Gastroesophageal sphincter (tissue), 4 donors: ENCODE measurements at regions not wholly inside any gene's neighbourhood (a gene's known extent, or its start where the extent isn't known, plus 50 kb on each side); places are given as distances from the start of the nearest gene placed in this dataset.

Source experiments
- ATAC-seq: fragments of 150-250 bp; one replicate; pipeline ENCODE4 v1.9.1; 2016; ENCODE audit warnings: mild to moderate bottlenecking, moderate library complexity
- H3K27ac ChIP-seq, 4 donors: fragments of 200-600 bp; sonication (generic) in 3 of 4; 1 replicate in 3 of 4; 2 replicates in 1 of 4; pipeline ENCODE4 v1.5.1; 2016 to 2019
- H3K27me3 ChIP-seq: fragments of 200-600 bp; sonication (generic); one replicate; pipeline ENCODE4 v1.5.1; 2019
- H3K36me3 ChIP-seq, 2 donors: fragments of 200-600 bp; sonication (generic); one replicate each; pipeline ENCODE4 v1.5.1; 2019; ENCODE audit warnings: control low read depth in 1 of 2
- H3K4me1 ChIP-seq, 3 donors: fragments of 200-600 bp; sonication (generic); 1 replicate in 2 of 3; 2 replicates in 1 of 3; pipeline ENCODE4 v1.5.1; 2016 to 2019; ENCODE audit warnings: control low read depth in 2 of 3
- H3K4me3 ChIP-seq, 2 donors: fragments of 200-600 bp; sonication (generic); one replicate each; pipeline ENCODE4 v1.5.1; 2019; ENCODE audit warnings: mild to moderate bottlenecking in 1 of 2, moderate library complexity in 1 of 2
- H3K9me3 ChIP-seq, 3 donors: fragments of 200-600 bp; sonication (generic); one replicate each; pipeline ENCODE4 v1.5.1; 2017 to 2019; ENCODE audit warnings: control low read depth in 2 of 3
- CTCF ChIP-seq, 4 experiments: fragments of 200-600 bp in 2 of 4; fragments of 450-650 bp in 2 of 4; sonication (generic) in 1 of 4; IDR thresholded peaks; one replicate each; pipeline ENCODE4 v1.5.1; 2017 to 2019; ENCODE audit warnings: antibody characterized with exemption in 4 of 4, mild to moderate bottlenecking in 2 of 4, moderate library complexity in 2 of 4
- EP300 ChIP-seq: sonication (generic); formaldehyde crosslinking; IDR thresholded peaks from one replicate; pipeline ENCODE4 v1.6.1; 2017; ENCODE audit warnings: antibody characterized with exemption, mild to moderate bottlenecking
- POLR2A ChIP-seq, 2 donors: fragments of 450-650 bp; IDR thresholded peaks; one replicate each; pipeline ENCODE4 v1.6.1; 2017; ENCODE audit warnings: antibody characterized with exemption in 2 of 2, mild to moderate bottlenecking in 2 of 2, moderate library complexity in 1 of 2
- POLR2AphosphoS5 ChIP-seq: sonication (generic); formaldehyde crosslinking; IDR thresholded peaks from one replicate; pipeline ENCODE4 v1.6.1; 2017; ENCODE audit warnings: antibody characterized with exemption
- WGBS, 2 donors: methylation state at CpG; one replicate each; pipeline ENCODE4 v1.1.5; 2018; ENCODE audit warnings: low coverage in 1 of 2; 5-methylcytosine and 5-hydroxymethylcytosine counted together

- H3K36me3 ChIP-seq, result no peaks in the 10 kb centered on the region
- ATAC-seq, result no peak
- no peaks in the 10 kb centered on the region for H3K27me3 ChIP-seq
- H3K4me1 ChIP-seq, result no peaks in the 10 kb centered on the region
- 30 to 57% methylated on average over 1 of the region's 1 CpG for WGBS, 2 donors
- no peaks in the 10 kb centered on the region for H3K9me3 ChIP-seq
- no peak overlapping the region for H3K27ac ChIP-seq
- no peak overlapping the region for H3K4me3 ChIP-seq
- TF ChIP-seq EP300 (no peak), POLR2AphosphoS5 (no peak), CTCF (IDR thresholded peaks at IDR 0.05) (no peak), POLR2A (IDR thresholded peaks at IDR 0.05) (no peak)
These were observed 259.1 kb downstream of the PDHA2 start for GRCh38 chr4:96099031-96099430.

GRCh38 chr4:96102541-96103026 is 262.7 kb downstream of the PDHA2 start:
- Histone ChIP-seq H3K4me1 (no peaks in the 10 kb centered on the region), H3K36me3 (no peaks in the 10 kb centered on the region), H3K4me3 (no peak overlapping the region), H3K27me3 (no peaks in the 10 kb centered on the region), H3K27ac (no peak overlapping the region), H3K9me3 (no peaks in the 10 kb centered on the region)
- ATAC-seq, result no peak
- 60 to 69% methylated on average over 3 of the region's 3 CpGs for WGBS, 2 donors
- TF ChIP-seq EP300, result no peak
- TF ChIP-seq POLR2AphosphoS5, result no peak
- TF ChIP-seq CTCF (IDR thresholded peaks at IDR 0.05), result no peak
- no peak for TF ChIP-seq POLR2A (IDR thresholded peaks at IDR 0.05)

GRCh38 chr4:96103086-96103485 is 263.2 kb downstream of the PDHA2 start:
- H3K9me3 ChIP-seq, result no peaks in the 10 kb centered on the region
- no peak for ATAC-seq
- H3K36me3 ChIP-seq, result no peaks in the 10 kb centered on the region
- no peak overlapping the region for H3K27ac ChIP-seq
- no peaks in the 10 kb centered on the region for H3K4me1 ChIP-seq
- no peaks in the 10 kb centered on the region for H3K27me3 ChIP-seq
- TF ChIP-seq POLR2A (IDR thresholded peaks at IDR 0.05) (no peak), EP300 (no peak), CTCF (IDR thresholded peaks at IDR 0.05) (no peak), POLR2AphosphoS5 (no peak)
- no peak overlapping the region for H3K4me3 ChIP-seq
- WGBS, 2 donors, result 38 to 66% methylated on average over 4 to 5 of the region's 5 CpGs

GRCh38 chr4:96108146-96108545 is 268.3 kb downstream of the PDHA2 start:
- no peak overlapping the region for H3K4me3 ChIP-seq
- H3K4me1 ChIP-seq, result no peaks in the 10 kb centered on the region
- H3K36me3 ChIP-seq, result no peaks in the 10 kb centered on the region
- 80 to 100% methylated on average over 1 of the region's 1 CpG for WGBS, 2 donors
- H3K9me3 ChIP-seq, result no peaks in the 10 kb centered on the region
- H3K27me3 ChIP-seq, result no peaks in the 10 kb centered on the region
- TF ChIP-seq EP300 (no peak), POLR2A (IDR thresholded peaks at IDR 0.05) (no peak), POLR2AphosphoS5 (no peak), CTCF (IDR thresholded peaks at IDR 0.05) (no peak)
- H3K27ac ChIP-seq, result no peak overlapping the region
- ATAC-seq, result no peak

- Histone ChIP-seq H3K27ac (no peak overlapping the region), H3K9me3 (no peaks in the 10 kb centered on the region), H3K27me3 (no peaks in the 10 kb centered on the region), H3K4me1 (no peaks in the 10 kb centered on the region), H3K4me3 (no peak overlapping the region), H3K36me3 (no peaks in the 10 kb centered on the region)
- TF ChIP-seq EP300, result no peak
- TF ChIP-seq POLR2A (IDR thresholded peaks at IDR 0.05), result no peak
- TF ChIP-seq CTCF (IDR thresholded peaks at IDR 0.05), result no peak
- TF ChIP-seq POLR2AphosphoS5, result no peak
- ATAC-seq, result no peak
These were observed 272.7 kb downstream of the PDHA2 start for GRCh38 chr4:96112631-96113030.
